OCI-LY3 (cell line): ENCODE measurements at regions not wholly inside any gene's neighbourhood (a gene's known extent, or its start where the extent isn't known, plus 50 kb on each side); places are given as distances from the start of the nearest gene placed in this dataset.

Source experiments
- CTCF ChIP-seq: fragments of 200-600, 300-600 bp; sonication (generic); IDR thresholded peaks from 2 replicates; pipeline ENCODE4 v1.5.1; 2014; ENCODE audit warnings: antibody characterized with exemption, low read length, low read depth
- EZH2phosphoT487 ChIP-seq: fragments of 200-600 bp; shearing (Covaris generic); IDR thresholded peaks from 2 replicates; pipeline ENCODE4 v1.6.1; 2018; ENCODE audit warnings: antibody characterized with exemption, mixed run types, low read depth

DNA sequence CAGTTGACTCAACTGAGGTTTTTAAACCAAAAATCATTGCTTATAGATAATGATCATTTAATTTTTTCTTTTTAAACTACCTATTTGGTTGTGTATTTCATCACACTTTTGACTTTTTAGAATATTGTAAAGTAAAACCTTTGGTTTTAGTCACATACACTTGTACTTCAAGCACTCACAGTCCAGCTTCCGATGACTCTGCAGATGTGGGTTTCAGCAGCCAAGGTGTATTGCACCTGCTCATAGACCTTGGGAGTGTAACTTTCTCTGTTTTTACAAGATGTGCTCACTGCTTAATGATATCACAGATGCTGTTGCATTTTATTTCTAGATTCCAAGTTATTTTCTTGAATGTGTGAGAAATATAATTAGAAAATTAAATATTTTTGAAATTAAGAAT, 188.3 kb upstream of the SLC38A2 start:
- TF ChIP-seq CTCF (no peak), EZH2phosphoT487 (no peak)
